NCI-H1930 (cell line): ENCODE measurements at regions not wholly inside any gene's neighbourhood (a gene's known extent, or its start where the extent isn't known, plus 50 kb on each side); places are given as distances from the start of the nearest gene placed in this dataset.

Source experiments
- DNase-seq, 2 experiments: peaks; one replicate each; lab custom pipeline; 2025; lab: John Stamatoyannopoulos, UW

DNA sequence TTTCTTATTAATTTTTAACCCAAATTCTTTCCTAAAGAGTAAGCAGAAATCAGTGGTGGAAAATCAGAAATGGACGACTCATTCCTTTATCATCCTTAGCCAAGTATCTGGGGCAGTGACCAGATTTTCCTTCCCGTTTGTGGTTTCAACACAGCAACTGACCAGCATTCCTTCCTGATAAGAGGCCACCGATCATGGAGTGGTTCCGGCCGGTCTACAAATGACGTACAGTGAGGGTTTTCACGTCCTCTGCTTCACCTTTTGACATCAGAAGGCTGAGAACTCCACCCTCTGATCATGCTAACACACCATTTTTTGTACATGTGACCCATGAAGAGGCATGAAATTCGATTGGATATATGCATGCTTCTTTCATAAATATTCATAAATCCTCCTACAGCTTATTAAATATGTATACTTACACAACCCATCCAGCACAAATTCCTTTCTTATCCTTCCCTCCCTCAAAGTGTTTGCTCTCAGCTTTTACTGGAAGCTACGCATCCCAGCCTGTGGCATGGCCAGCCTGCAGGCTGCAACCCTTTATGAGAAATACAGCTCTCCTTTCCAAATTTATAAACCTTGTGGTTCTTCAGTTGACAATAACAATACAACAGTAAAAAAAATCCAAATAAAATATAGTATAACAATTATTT is 173.0 kb upstream of the CASK start:
- no peak for DNase-seq

DNA sequence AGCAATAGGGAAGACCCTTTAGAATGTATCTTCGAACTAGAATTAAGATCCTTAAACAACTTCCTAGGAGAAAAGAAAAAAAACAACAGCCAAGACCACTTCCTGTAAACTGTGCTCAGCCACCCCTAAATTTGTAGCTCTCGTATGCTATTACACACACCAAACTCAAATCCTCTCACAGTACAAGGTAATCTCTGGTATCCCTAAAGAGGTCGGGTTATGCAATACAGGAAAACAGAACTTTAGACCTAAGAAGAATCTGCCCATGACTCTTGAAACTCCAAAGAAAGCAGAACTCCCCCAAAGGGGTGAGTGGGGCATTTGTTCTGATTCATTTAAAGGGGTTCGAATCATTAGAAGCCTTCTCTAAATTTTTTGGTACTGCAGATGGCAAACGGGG is 170.9 kb upstream of the CASK start:
- DNase-seq: no peak

DNA sequence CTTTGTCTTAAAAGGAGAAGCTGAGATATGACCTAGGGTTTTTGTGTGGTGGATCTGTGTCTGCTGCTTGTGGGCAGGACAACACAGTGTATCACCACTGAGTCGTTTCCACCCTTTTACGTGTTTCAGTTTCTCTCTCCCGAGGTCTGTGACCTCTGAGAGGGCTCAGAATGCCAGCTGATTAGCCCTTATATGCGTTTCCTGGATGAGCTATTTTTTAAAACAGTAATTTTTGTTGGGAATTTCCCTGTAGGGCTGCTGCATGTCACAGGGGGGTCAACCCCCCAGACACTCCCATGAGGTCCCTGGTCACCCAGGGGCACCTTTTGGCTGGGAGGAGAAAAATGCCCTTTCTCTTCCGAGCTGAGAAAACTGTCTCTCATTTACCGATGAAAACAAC is 170.4 kb upstream of the CASK start:
- no peak for DNase-seq

DNA sequence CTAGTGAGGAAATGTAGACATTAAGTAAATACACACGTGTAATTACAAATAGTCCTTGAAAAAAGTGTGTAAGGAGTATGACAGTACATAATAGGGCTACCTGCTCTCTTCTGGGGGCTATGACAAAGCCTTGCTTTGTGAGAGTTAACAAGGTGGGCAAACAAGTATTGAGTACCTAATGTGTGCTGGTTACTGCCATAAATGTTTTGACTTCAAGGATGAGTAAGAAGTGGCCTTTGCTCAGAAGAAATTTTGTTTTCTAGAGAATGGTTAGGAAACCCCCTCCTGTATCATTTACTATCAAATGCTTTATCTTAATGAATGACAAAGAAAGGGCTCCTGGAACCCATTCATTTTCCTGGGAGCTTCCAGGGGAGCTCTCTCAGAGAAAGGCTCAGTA is 167.0 kb upstream of the CASK start:
- peak in 1 of 2 experiments; percentile 20 for DNase-seq

DNA sequence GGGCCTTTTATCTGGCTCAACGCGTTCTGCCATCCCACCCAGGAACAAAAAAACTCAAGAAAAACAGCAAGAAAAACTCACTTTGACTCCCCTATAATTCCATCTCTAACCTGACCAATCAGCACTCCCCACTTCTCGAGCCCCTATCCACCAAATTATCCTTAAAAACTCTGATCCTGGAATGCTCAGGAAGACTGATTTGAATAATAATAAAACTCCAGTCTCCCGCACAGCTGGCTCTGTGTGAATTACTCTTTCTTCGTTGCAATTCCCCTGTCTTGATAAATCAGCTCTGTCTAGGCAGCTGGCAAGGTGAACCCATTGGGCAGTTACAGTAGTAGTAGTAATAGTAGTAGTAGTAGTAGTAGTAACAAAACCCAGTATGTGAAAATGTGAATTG is 165.7 kb upstream of the CASK start:
- DNase-seq: no peak

DNA sequence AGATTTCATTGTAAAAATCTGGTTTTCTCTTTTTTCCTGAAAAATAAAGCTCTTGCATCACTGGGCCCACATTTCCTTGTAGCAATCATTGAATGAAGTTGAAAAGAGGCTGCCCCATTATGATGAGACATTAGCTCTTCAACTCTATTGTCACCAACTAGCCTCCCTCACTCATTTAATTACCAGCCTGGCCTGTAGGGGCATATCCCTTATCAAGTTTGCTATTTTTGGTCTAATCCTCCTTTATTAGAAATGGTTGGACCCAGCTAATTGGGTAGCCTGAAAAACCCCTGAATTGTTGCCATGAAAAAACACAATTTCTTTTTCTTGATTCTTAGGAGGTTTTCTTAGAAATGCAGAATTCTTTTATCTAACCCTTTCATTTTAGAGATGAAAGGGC is 164.6 kb upstream of the CASK start:
- no peak for DNase-seq

DNA sequence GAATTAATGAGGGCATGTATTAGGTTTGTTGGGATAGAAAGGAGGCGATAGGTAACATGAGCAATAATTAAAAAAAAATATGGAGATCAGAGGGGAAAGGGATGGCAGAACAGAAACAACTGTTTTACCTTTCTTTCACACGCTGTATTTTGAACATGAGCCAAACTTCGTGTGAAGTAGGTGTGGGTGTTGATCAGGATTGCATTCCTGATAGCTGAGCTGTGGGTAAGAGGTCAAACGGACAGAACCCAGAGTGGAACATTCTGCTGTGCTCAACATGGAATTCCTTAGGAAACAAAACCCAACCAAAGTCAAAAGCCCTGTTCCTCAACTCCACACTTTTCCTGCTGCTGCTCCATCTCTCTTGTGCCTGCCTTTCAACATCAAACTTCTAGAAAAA is 162.5 kb upstream of the CASK start:
- DNase-seq: no peak

DNA sequence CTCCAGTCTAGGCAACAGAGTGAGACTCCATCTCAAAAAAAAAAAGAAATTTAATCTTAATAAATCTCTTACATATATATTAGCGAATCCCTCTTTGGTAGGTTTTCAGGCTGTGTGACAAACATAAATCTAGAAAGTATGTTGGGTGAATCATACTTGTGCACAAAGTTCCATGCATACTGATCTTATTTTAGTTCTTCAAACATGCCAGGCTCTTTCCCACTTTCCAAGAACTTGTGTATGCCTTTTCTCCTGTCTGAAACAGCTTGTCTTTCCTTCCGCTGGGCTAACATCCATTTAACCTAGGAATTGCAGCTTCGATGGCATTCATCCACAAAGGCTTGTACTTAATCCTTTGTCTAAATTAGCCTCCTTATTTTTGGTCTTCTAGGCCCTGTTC is 156.6 kb upstream of the CASK start:
- no peak for DNase-seq

DNA sequence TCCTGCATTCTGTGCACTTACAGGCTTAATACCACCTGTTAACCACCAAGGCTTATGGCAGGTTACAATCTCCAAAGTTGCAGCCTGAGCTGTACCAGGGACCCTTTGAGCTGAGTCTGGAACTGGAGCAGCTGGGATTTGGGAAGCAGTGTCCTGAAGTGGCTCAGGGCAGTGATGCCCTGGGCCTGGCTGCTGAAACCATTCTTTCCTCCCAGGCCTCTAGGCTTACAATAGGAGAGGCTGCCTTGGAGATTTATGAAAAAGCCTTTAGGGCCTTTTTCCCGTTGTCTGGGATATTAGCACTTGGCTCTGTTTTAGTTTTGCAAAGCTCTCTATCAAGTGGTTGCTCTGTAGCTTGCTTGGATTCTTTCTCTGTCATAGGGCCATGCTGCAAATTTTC is 154.3 kb upstream of the CASK start:
- no peak for DNase-seq

DNA sequence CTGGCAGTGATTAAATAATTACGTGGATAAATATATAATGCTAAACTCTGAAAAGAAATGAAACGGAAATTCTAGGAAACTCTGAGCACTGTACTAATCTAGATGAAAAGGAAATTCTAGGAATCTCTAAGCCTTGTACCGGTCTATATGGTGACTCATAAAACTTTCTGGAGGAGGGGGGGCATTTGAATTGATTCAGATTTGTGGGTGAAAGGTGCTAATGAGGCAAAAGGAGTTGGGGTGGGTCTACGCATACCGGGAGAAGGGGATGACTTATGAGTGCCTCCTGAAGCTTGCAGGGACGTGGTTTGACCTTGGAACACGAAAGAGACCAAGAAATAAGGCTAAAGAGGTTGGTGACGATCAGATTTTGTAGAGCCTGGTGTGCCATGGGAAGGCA is 151.7 kb upstream of the CASK start:
- no peak for DNase-seq

DNA sequence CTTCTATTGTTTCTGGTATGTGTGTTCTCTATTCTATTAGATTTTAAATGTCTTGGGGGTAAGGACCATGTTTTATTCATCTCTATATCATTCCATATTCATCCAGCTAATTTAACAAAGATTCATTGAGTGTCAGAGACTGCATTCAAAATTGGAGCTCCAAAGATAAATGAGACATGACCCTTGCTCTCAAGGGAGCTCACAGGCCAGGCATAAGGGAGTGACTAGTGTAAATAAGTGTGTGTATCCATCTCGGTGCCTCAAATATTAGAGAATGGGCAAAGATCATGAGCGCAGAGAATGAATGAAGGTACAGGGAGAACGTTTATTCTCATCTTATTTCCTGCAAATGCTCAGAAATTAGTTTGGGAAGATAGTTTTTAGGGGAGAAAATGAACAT is 150.1 kb upstream of the CASK start:
- no peak for DNase-seq

DNA sequence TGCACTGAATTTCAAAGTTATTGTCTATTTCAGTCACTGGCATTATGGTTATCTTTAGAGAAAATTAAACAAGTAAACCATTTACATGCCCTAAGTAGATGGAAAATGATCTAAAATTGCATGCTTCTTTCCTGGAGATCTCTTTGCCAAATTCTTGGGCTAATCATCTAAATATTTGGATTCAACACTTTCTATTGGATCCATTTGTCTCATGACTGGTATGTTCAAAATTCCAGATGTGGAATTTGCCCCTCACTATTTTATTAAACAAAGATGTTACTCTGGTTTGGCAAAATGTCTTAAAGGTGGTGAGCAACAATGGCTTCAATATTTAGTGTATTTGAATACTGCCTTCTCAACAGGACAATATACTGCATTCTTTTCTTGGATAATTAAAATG is 147.5 kb upstream of the CASK start:
- no peak for DNase-seq

DNA sequence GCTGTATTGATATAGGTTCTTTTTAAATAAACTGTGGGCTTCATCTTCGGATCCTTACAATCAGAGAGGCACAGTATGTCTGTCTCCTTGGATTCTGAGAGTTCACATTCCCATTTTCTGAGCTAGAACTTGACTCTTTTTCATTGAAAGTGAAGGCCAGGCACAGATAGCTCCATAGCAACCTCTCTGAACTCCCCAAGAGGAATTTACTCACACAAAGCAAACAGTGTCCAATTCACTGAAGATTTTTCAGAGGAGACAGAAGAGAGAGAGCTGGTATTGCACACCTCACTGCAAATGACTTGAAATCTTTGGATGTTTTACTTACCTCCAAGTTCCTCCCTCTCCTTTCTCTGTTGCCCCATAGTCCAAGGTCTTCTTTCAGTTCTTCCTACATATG is 130.9 kb upstream of the CASK start:
- no peak for DNase-seq

DNA sequence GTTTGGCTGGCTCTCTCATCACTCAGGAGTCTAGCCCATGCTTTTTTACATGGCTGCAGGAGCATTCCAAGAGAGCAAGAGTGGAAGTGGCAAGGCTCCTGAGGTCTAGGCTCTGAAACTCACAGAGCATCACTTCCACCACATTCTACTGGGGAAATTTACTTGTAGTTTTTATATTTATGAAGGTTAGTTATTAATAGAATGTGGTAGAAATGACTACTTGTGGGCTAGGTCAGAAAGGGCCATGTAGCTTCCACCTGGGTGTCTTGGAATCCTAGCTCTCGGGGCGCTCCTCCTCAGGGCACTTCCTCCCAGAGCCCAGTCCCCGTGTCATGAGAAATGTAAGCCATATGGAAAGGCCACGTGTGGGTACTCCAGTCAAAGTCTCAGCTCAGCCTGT is 127.0 kb upstream of the CASK start:
- no peak for DNase-seq

DNA sequence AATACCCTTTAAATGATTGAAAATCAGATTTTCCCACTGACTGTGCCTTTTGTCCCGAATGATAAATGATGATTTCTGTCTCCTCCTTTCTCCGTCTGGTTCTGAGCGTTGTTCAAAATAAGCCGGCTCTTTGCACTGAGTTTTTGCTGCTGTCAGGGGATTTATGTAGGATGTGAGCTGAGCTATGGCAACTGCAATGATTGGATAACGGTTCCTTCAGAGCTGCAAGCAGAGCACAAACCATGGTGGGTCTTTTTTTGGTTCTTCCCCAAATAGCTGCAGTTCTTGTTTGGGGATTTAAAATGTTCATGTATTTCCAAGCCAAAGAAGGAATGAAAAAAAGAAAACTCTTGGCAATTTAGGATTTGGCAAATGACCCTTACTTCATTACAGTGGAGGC is 124.5 kb upstream of the CASK start:
- no peak for DNase-seq

DNA sequence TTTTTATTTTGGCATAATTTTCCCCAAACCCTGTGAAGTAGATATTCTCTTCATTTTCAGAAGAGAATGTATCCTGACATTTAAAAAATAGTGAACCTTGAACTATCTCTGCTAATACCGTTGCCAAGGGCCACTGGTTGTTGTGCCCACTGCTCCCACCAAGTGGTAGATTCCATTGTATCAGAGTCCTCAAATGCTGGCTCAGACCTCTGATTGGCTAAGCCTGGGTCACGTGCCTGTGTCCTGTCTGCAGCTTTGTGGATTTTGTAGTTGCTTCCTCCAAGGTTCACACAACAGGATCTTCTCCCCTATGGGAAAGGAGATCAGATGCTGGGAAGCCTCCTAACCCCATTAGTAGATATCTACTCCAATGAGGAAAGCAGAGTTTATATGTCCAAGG is 104.8 kb upstream of the CASK start:
- DNase-seq: no peak

DNA sequence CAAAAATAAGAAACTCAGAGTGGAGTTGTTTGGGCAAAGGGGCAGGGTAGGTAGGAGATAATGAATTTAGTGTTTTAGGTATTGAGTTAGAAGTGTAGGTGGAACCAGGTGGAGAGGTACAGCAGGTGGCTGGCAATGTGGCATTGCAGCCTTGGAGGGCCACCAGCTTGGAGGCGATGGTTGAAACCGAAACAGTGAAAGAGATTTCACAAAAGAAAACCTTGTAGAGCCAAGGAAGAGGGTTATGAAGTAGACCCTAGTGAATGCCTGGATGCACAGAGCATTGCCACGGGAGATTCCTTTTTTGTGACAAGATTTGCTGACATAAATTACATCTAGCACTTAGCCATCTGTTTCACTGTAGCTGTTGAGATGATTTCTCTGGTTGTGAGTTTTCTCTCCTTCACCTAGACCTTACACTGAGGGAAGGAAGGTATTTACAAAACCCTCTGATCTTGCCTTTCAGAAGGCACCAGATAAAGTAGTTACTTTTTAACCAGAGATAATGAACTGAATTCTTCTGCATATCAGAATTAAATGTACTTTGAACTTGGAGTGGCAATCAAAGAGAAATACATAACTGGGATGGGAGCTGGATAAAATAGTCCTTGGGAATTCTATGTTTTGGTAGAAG is 104.1 kb upstream of the CASK start:
- no peak for DNase-seq

DNA sequence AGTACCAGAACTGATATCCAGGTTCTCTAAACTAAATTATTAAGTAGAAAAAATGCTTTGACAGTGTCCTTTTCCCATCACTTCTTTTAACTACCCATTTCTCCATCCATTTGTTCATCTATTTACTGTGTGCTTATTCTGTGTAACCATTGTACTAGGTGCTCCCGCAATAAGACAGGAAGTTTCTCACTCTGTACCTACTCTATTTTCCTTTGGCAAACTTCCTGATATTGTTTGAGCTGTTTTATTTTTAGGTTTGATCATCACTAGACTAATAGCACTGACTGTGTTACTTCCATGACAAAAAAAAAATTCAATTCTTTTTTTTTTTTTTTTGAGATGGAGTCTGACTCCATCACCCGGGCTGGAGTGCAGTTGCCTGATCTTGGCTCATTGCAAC is 102.5 kb upstream of the CASK start:
- DNase-seq: no peak

DNA sequence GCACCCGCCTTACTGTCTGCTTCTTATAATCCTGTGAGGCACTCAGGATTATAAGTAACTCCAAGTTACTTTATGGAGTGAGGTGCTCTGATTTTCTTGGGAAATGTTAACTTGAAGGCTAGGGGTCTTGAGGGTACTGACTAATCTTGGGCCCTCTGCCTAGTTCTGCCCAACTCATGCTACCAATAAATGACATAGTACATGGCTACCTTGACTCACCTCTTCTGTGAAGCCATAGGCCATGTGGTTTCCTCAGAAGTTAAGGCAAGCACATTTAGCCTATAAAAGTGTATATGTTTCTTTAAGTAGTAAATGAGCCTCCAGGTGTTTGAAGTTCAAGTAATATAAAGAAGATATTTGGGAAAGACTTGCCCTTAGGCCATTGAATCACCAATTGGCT is 99.8 kb upstream of the CASK start:
- DNase-seq: no peak

DNA sequence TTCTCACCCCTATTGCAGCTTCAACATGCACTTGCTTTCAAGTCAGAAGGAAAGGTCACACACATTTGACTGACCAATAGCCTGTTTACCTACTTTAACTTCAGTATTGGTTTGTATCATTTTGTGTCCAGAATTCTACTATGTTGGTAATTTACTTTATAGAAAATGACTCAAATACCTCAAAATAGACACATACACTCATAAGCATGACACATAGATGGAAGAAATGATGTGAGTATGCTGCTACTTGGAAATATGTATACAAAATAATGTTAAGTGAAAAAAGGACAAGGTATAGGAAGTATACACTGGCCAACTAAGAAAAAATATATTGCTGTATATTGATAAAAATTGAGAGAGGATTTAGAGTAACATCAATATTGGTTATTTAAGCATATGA is 98.8 kb upstream of the CASK start:
- no peak for DNase-seq

DNA sequence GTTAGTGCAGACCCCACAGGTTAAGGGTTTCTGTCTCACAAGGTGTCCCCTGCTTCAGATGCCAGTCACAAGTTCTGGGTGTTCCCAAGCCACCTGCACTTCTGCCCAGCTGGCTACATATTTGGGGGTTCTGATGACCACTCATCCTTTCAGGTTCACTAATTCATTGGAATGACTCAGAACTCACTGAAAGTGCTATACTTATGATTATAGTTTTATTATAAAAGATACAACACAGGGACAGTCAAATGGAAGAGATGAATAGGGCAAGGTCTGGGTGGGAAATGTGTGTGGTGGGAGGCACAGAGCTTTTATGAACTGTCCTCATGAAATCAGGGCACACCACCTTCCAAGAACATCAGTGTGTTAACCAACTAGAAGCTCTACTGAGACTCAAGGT is 97.7 kb upstream of the CASK start:
- no peak for DNase-seq

DNA sequence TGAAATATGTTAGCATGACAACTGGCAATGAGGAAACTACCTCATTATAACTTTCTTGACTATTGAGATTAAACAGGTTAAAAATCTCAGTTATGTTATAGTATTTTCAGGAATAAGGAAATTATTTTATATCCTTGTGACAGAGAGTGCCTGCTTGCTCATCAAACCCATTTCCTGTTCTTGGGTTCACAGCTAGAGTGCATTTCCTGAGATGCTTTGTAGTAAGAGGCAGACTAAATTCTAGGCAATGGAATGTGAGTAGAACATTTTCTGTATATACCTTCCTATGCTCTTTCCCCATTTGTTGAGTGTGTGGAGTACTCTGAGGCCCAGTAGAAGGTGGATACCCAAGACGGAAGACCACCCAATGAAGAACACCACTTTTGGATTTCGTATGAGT is 96.9 kb upstream of the CASK start:
- DNase-seq: no peak

DNA sequence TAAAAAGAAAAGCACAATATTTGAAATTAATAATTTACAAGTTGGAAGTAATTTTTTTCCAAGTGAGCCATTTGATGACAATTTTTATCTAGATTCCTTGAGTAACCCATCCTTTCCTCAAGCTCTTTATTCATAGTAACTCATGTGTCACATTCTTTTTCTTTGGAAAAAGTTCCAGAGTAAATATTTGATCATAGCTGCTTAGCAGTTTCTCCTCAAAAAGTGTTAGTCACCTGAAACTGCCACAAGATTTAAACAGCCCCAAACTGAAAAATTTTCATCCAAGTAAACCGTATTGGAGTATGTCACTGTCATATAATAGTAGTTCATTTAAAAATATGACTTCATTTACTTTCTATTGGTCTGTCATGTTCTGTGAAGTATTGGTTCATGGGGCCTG is 94.6 kb upstream of the CASK start:
- no peak for DNase-seq

DNA sequence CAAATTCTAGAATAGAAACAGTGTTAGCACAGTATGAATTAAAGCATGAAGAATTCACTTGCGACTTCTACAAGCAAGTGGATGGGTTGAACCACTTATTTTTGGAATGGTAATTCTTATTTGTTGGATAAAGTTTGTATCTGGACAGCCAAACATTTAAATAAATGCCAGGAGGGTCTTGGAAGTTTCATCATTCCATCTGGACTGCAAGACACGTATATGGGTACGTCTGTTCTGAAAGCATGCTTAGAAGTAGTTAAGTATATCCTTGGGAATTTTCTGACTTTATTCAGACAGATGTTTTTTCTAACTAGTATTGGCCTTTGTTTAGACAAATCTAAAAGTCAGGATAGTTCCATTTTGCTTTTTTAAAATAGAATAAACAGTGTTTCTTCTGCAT is 77.5 kb upstream of the CASK start:
- DNase-seq: no peak
